ENCODE measurements at regions not wholly inside any gene's neighbourhood (a gene's known extent, or its start where the extent isn't known, plus 50 kb on each side); places are given as distances from the start of the nearest gene placed in this dataset.
"Not testable (repeated sequence)": the region's sequence is repeated elsewhere in the genome, so short reads cannot be mapped to it uniquely, and the experiment has no call there.

GRCh38 chr7:6882321-6882721 is 56.2 kb upstream of the CCZ1B start:
- H3K4me3 Mint-ChIP-seq (ENCODE audit: unreplicated experiment); H3K27ac Mint-ChIP-seq (ENCODE audit: unreplicated experiment); H3K9me3 Mint-ChIP-seq (ENCODE audit: unreplicated experiment); H3K36me3 Mint-ChIP-seq (ENCODE audit: unreplicated experiment); DNase-seq (ENCODE audit: extremely low spot score, unreplicated experiment); H3K4me1 Mint-ChIP-seq (ENCODE audit: unreplicated experiment): not testable (repeated sequence)
- H3K27me3 Mint-ChIP-seq (ENCODE audit: unreplicated experiment): peaks cover 14% of the 10 kb centered on the region

- not testable (repeated sequence) for H3K4me1 Mint-ChIP-seq (ENCODE audit: unreplicated experiment); H3K4me3 Mint-ChIP-seq (ENCODE audit: unreplicated experiment); H3K9me3 Mint-ChIP-seq (ENCODE audit: unreplicated experiment); H3K27ac Mint-ChIP-seq (ENCODE audit: unreplicated experiment); H3K36me3 Mint-ChIP-seq (ENCODE audit: unreplicated experiment); DNase-seq (ENCODE audit: extremely low spot score, unreplicated experiment)
- peaks cover 14% of the 10 kb centered on the region for H3K27me3 Mint-ChIP-seq (ENCODE audit: unreplicated experiment)
These were observed 57.7 kb upstream of the CCZ1B start for GRCh38 chr7:6883756-6884155.

- no peak for DNase-seq (ENCODE audit: extremely low spot score, unreplicated experiment)
- TF ChIP-seq, protein P1, sequence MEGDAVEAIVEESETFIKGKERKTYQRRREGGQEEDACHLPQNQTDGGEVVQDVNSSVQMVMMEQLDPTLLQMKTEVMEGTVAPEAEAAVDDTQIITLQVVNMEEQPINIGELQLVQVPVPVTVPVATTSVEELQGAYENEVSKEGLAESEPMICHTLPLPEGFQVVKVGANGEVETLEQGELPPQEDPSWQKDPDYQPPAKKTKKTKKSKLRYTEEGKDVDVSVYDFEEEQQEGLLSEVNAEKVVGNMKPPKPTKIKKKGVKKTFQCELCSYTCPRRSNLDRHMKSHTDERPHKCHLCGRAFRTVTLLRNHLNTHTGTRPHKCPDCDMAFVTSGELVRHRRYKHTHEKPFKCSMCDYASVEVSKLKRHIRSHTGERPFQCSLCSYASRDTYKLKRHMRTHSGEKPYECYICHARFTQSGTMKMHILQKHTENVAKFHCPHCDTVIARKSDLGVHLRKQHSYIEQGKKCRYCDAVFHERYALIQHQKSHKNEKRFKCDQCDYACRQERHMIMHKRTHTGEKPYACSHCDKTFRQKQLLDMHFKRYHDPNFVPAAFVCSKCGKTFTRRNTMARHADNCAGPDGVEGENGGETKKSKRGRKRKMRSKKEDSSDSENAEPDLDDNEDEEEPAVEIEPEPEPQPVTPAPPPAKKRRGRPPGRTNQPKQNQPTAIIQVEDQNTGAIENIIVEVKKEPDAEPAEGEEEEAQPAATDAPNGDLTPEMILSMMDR (IDR thresholded peaks at IDR 0.05): no peak
- Mint-ChIP-seq H3K4me1 (ENCODE audit: unreplicated experiment) (no peaks in the 10 kb centered on the region), H3K27ac (ENCODE audit: unreplicated experiment) (no peak overlapping the region), H3K36me3 (ENCODE audit: unreplicated experiment) (no peaks in the 10 kb centered on the region), H3K27me3 (ENCODE audit: unreplicated experiment) (peaks cover 6% of the 10 kb centered on the region), H3K9me3 (ENCODE audit: unreplicated experiment) (no peaks in the 10 kb centered on the region), H3K4me3 (ENCODE audit: unreplicated experiment) (no peak overlapping the region)
These were observed 60.1 kb upstream of the CCZ1B start for GRCh38 chr7:6886198-6886597.

GRCh38 chr7:6888267-6889045 is 62.4 kb upstream of the CCZ1B start:
- H3K36me3 Mint-ChIP-seq (ENCODE audit: unreplicated experiment); DNase-seq (ENCODE audit: extremely low spot score, unreplicated experiment); H3K27ac Mint-ChIP-seq (ENCODE audit: unreplicated experiment); H3K27me3 Mint-ChIP-seq (ENCODE audit: unreplicated experiment); H3K4me1 Mint-ChIP-seq (ENCODE audit: unreplicated experiment); H3K4me3 Mint-ChIP-seq (ENCODE audit: unreplicated experiment); H3K9me3 Mint-ChIP-seq (ENCODE audit: unreplicated experiment): not testable (repeated sequence)

DNA sequence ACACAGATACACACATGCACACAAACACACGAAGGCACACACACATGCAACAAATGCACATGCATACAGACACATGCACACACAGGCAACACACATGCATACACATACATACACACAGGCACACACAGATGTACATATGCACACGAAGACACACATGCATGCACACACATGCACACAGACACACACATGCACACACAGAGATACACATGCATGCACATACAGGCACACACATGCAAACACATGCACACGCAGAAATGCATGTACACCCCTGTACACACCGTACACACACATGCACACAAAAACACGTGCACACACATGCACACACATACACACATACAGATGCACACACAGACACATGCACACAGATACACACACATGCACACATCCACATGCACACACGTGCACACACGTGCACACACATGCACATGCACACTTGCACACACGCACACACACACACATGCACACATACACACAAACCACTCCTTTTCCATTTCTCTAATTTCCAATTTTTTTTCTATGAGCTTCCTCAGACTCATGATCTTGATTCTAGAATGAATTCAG is 63.3 kb upstream of the CCZ1B start:
- peaks cover 3% of the 10 kb centered on the region for H3K27me3 Mint-ChIP-seq (ENCODE audit: unreplicated experiment)
- no peaks in the 10 kb centered on the region for H3K4me1 Mint-ChIP-seq (ENCODE audit: unreplicated experiment)
- no peaks in the 10 kb centered on the region for H3K36me3 Mint-ChIP-seq (ENCODE audit: unreplicated experiment)
- no peak overlapping the region for H3K4me3 Mint-ChIP-seq (ENCODE audit: unreplicated experiment)
- no peaks in the 10 kb centered on the region for H3K9me3 Mint-ChIP-seq (ENCODE audit: unreplicated experiment)
- no peak for DNase-seq (ENCODE audit: extremely low spot score, unreplicated experiment)
- TF ChIP-seq, protein P1 (IDR thresholded peaks at IDR 0.05): no peak
- no peak overlapping the region for H3K27ac Mint-ChIP-seq (ENCODE audit: unreplicated experiment)

DNA sequence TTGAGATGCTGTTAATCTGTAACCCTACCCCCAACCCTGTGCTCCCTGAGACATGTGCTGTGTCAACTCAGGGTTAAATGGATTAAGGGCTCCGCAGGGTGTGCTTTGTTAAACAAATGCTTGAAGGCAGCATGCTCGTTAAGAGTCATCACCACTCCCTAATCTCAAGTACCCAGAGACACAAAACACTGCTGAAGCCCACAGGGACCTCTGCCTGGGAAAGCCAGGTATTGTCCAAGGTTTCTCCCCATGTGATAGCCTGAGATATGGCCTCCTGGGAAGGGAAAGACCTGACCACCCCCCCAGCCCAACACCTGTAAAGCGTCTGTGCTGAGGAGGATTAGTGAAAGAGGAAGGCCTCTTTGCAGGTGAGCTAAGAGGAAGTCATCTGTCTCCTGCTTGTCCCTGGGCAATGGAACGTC is 76.0 kb upstream of the CCZ1B start:
- H3K27me3 Mint-ChIP-seq (ENCODE audit: unreplicated experiment); H3K27ac Mint-ChIP-seq (ENCODE audit: unreplicated experiment); H3K36me3 Mint-ChIP-seq (ENCODE audit: unreplicated experiment); H3K4me3 Mint-ChIP-seq (ENCODE audit: unreplicated experiment); DNase-seq (ENCODE audit: extremely low spot score, unreplicated experiment); H3K9me3 Mint-ChIP-seq (ENCODE audit: unreplicated experiment); H3K4me1 Mint-ChIP-seq (ENCODE audit: unreplicated experiment): not testable (repeated sequence)

DNA sequence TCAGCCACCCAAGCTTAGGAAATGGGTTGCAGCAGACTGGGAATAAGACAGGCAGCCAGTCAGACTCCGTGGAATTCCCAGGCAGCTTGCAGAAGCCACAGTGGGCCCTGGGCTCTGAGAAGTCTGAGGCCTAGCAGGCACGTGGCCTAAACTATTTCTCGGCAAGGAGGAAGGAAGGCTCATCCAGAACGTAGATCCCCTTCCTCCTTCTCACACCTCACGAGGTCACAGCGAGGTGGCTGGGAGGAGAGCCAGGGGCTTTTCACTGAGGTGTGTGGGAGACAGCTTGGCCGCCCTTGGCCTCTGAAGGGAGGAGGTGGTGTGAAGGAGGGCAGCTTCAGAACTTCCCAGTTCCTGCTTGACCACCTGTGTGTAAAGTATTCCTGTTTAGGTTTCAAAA is 77.2 kb upstream of the CCZ1B start:
- not testable (repeated sequence) for H3K4me3 Mint-ChIP-seq (ENCODE audit: unreplicated experiment); DNase-seq (ENCODE audit: extremely low spot score, unreplicated experiment); H3K36me3 Mint-ChIP-seq (ENCODE audit: unreplicated experiment); H3K9me3 Mint-ChIP-seq (ENCODE audit: unreplicated experiment); H3K4me1 Mint-ChIP-seq (ENCODE audit: unreplicated experiment); H3K27me3 Mint-ChIP-seq (ENCODE audit: unreplicated experiment); H3K27ac Mint-ChIP-seq (ENCODE audit: unreplicated experiment)

DNA sequence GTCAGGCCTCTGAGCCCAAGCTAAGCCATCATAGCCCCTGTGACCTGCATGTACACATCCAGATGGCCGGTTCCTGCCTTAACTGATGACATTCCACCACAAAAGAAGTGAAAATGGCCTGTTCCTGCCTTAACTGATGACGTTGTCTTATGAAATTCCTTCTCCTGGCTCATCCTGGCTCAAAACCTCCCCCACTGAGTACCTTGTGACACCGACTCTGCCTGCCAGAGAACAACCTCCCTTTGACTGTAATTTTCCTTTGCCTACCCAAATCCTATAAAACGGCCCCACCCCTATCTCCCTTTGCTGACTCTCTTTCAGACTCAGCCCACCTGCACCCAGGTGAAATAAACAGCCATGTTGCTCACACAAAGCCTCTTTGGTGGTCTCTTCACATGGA is 77.7 kb upstream of the CCZ1B start:
- not testable (repeated sequence) for H3K9me3 Mint-ChIP-seq (ENCODE audit: unreplicated experiment); H3K4me1 Mint-ChIP-seq (ENCODE audit: unreplicated experiment); H3K36me3 Mint-ChIP-seq (ENCODE audit: unreplicated experiment); H3K27ac Mint-ChIP-seq (ENCODE audit: unreplicated experiment); H3K27me3 Mint-ChIP-seq (ENCODE audit: unreplicated experiment); H3K4me3 Mint-ChIP-seq (ENCODE audit: unreplicated experiment); DNase-seq (ENCODE audit: extremely low spot score, unreplicated experiment)

Measured in osteocyte (in vitro differentiated cells).